HK-2 (cell line): ENCODE measurements at regions not wholly inside any gene's neighbourhood (a gene's known extent, or its start where the extent isn't known, plus 50 kb on each side); places are given as distances from the start of the nearest gene placed in this dataset.
A peak's percentile ranks its signal among the peaks of the same experiment; 100 is the strongest.
"Not testable (repeated sequence)": the region's sequence is repeated elsewhere in the genome, so short reads cannot be mapped to it uniquely, and the experiment has no call there.

ENCODE experiments used
- DNase-seq: peaks from one replicate; pipeline ENCODE4 v3.0.0-alpha.2; 2018; ENCODE audit not compliant: unreplicated experiment

GRCh38 chr3:124361566-124361965, 368.7 kb upstream of the UMPS start:
- DNase-seq = no peak

- DNase-seq = no peak
Observed at GRCh38 chr3:124362455-124362854, 367.8 kb upstream of the UMPS start.

- no peak for DNase-seq
Observed at GRCh38 chr3:124363476-124363875, 366.8 kb upstream of the UMPS start.

DNA sequence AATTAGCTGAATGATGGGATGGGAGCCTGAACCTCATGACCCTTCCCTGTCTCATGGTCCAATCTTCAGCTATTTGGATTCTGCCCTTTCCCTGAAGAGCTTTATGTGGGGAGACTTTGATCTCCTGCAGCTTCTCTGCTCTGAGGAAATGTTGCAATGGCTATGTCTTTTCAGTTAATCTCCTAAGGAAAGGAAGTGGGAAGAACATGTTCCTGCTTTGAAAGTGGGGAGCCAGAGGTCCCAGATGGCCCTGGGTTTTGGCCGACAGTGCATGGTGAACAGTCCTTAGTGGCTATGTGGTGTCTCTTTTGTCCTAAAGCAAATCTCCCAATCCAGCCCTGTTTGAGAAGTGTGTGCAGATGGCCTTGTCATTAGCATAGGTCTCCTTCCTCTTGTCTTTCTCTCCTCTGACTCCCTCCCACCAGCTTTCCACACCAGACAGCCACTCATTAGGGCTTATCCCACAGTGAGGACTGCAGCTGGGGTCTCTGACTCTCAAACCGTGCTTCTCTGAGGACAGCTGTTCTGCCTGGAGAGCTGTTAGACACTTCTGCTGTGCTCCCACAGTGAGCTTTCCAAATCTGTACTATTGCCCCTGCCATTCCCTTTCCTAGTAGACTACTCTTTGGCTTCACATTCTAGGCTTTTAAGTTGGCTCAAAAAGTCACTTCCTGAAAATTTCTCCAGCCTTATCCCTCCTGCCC, 365.8 kb upstream of the UMPS start:
- DNase-seq = no peak

GRCh38 chr3:124366655-124367054, 363.6 kb upstream of the UMPS start:
- DNase-seq = not testable (repeated sequence)

DNA sequence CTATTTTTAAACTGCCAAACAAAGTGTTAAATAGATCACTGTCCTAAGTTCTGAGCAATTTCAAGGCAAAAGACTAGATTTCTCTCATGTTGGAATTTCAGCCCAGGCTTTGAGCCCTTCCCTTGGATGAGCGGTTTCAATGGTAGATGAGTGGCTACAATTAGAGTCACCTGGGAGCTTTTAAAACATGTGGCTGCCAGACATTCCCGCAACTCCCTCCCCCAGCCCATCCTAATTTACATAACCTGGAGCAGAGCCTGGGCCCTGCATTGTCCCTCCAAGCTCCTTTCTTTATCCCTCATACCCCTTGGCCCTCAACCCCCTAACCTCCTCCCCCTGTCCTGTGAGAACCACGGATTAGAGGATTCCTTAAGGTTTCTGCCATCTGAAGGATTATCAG, 357.5 kb upstream of the UMPS start:
- DNase-seq = no peak

GRCh38 chr3:124373524-124373923, 356.7 kb upstream of the UMPS start:
- no peak for DNase-seq

DNA sequence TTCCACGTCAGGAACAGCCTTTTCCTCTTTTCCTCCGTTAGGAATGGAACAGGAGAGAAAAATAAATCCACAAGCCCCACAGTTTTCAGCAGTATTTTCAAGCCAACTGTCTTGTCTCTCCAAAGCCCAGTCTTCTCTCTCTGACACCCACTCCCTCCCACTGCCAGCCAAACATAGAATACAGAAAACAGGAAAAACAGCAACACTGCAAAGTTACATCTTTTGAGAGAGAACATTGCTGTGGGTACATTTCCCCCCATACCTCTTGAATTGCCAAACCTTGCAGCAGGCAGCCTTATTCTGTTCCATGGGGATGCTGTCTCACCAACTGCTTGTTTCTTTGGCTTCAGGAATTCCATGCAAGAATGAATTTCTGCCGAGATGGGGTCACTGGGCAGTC, 355.7 kb upstream of the UMPS start:
- DNase-seq = no peak

DNA sequence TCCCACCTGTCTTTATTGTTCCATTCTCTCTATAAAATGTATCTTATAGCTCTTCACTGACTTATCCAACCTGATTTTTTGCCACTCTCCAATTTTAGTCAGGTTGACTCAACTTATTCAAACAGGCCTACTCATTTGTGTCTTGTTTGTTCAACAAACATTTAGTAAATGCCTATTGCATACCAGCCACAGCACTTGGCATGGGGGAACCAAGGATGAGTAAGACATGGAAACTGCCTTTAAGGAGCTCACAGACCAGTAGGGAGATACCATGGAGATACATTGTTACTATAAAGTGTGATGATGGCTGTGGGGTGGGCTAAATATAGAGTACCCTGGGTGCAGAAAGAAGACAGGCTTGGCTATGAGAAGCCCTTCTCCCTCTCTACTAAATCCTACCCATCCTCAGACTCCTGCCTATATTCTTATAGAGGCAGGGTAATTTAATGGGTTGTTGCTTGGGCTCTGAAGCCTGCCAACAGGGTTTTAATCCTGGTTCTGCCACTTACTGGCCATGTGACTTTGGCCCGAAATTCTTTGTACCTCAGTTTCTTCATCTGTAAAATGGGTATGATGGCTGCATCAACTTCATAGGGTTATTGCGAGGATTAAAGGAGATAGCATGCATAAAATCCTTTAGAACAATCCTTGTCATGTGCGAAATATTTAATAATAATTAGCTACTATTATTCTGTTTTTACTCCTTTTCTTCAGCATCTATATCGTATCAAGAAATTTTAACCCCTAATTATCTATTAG, 348.5 kb upstream of the UMPS start:
- DNase-seq = no peak

DNA sequence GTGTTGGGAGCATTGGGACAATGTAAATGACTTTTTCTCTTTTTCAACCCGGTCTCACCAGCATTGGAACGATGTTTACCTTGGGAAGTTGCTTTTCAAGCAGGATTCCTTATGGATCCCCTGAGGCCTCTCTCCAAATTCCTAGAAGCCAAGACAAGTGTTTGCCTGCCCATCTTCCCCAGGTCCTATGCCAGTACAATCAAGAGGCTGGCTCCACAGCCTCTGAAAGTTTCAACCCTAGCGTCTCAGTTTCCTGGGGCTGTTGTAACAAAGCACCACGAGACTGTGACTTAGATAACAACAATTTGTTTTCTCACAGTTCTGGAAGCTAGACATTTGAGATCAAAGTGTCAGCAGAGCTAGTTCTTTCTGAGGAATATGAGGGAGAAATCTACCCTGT, 347.2 kb upstream of the UMPS start:
- no peak for DNase-seq

GRCh38 chr3:124383846-124384466, 346.3 kb upstream of the UMPS start:
- no peak for DNase-seq

- no peak for DNase-seq
Observed at GRCh38 chr3:124384527-124384926, 345.7 kb upstream of the UMPS start.

DNA sequence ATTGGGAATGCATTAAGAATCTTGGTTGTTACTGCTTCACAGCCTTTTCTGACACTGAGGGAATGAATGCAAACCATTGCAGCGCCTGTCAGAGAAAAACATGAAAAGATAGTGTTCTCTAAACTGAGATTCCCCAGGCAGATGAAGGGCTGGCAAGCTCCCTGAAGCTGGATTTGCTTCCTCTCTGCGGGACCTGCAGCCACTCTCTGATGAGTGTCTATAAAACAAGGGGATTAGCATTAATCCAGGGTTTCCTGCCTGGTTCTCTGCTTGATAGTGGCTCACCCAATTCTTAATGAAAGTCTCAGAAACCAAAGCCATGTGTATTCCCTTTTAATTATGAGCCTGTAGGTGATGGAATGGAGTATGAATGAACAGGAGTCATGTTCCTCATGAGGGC, 344.3 kb upstream of the UMPS start:
- no peak for DNase-seq

DNA sequence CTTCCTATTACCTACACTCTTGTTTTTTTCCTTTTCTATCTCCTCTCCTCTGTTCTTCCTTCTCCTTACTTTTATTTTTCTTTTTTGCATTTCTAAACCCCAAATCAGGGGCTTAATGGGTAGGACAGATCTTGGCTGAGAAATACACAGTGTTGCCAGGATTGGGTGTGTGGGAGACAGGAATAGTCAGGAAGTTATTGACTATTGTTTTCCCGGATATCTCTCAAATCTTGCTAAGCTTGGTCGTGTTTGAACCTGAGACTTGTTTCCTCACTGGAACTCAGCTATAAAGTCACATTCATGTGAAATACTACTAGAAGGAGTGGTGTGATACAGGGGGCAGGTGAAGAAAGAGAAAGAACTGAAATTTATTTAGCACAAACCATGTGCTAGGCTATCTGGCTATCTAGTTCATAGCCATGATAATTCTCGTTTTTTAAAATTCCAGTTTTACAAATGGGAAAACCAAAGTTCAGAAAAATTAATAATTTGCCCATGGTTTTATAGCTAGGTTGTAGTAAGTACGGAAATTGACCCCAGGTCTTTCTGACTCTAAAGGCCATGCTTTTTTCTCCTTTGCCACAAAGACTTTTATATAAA, 343.2 kb upstream of the UMPS start:
- no peak for DNase-seq

DNA sequence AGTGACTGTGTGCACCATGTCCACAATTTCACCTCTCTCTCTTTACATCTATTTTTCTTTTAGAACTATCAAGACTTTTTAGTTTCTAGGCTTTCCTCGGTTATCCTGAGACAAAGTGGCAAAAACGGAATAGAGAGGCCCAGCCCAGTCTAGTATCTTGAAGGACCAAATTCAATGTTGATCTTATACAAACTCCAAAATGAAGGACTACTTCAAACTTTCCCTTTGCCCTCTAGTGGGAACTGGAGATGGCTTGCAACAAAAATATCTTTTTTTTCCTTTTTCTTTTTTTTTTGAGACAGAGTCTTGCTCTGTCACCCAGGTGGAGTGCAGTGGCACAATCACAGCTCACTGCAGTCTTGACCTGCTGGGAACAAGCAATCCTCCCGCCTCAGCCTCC, 338.5 kb upstream of the UMPS start:
- DNase-seq = no peak

DNA sequence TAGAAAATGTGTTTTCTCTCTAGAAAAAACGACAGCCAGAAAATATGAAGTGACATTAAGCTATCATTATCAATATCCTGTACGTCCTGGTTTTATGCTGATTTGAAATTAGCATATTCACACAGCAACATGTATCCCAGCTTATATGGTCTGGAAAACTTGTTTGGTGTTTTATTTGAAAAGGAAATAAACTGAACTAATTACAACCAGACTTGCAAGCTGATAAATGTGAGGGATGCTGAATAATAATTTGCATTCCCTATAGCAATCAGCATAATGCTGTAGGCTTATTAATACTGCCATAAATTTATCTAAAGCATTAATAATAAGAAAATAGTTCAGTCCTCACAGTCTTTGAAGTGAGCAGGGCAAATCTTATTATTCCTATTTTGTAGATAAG, 336.9 kb upstream of the UMPS start:
- DNase-seq = no peak

DNA sequence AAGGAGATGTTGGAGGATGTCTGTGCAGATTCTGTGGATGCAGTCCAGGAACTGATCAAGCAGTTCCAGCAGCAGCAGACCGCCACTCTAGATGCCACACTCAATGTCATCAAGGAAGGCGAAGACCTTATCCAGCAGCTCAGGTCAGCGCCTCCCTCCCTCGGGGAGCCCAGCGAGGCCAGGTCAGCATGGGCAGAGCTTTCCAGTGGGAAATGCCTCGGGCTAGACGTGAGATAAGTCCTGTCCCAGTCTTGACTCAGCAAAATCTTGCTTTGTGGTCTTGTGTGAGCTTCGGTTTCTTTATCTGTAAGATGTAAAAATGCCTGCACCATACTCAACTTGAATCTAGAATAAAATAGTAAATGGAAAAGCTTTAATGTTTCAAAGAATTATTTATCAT, 335.1 kb upstream of the UMPS start:
- DNase-seq = no peak

GRCh38 chr3:124395584-124396338, 334.5 kb upstream of the UMPS start:
- DNase-seq = no peak

DNA sequence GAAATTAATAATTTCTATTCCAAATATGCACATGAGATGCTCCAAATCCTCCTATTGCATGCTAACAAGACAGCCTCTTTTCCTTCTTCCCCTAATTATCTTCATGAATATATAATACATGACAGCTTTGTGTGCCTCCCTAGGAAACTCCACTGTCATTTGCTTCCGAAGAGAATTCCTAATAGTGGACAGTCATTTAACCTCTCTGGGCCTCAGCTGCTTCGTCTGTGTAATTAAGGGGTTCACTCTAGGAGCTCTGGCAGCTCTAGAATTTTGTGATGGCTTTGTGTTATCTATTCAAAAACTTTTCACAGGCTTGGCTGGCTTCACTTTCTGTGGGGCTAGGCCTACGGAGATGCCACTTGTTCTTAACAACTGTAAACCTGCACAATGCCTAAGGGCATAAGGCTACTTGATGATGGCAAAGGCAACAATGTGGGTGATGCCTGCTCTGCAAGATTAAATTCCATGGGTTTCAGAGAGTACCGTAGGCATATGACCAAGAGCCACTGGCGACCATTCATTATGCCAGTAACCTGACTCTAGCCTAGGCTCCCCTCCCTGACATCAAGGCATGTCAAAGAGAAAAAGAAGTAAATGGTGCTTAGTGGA, 333.8 kb upstream of the UMPS start:
- DNase-seq = no peak

DNA sequence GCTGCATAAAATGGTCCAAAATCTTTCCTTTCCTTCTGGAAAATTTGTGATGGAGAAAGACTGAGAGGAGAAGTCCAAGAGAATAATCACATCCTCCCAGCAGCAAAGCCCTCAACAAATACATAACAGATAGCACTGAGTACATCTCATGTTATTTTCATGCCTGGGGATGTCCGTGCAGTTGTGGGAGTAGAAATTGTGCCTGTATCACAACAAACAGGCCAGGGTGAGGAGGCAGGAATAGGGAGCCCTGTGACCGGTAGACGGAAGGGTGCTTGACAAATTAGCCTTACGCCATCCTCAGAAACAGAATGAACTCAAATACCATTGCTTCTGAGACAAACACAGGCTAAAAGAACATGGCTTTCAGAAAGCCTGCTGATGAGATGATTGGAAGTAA, 333.2 kb upstream of the UMPS start:
- DNase-seq = no peak

- no peak for DNase-seq
Observed at GRCh38 chr3:124398594-124398993, 331.7 kb upstream of the UMPS start.

DNA sequence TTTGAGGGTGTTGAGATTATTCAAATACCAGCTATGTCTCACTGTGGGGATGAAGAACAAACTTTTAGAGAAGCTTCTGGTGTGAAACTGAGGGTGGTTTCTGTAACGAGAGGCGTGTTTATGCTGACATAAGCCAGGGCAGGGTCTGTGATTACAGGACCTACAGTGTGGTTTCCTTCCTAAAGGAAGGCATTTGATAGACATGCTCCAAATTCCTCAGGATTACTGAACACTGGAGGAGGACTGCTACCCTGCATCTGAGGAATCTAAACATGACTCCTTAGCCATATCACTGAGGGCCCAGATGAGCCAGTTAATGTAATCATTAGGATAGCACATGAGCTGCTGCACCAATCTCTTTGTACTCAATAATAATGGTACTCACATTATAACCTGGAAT, 328.4 kb upstream of the UMPS start:
- DNase-seq = peak; percentile 62
